Caki2 (cell line): ENCODE measurements at regions not wholly inside any gene's neighbourhood (a gene's known extent, or its start where the extent isn't known, plus 50 kb on each side); places are given as distances from the start of the nearest gene placed in this dataset.
"Not testable (repeated sequence)": the region's sequence is repeated elsewhere in the genome, so short reads cannot be mapped to it uniquely, and the experiment has no call there.

ENCODE experiments used
- DNase-seq: peaks from one replicate; pipeline ENCODE4 v3.0.0-alpha.2; 2015; ENCODE audit warnings: low read depth
- in situ Hi-C: cut with HindIII; loops from 2 replicates; pipeline ENCODE4 v1.10.0; 2016; ENCODE audit warnings: low sequenced_read_pairs, low pct_unique_long_range_greater_than_20kb, mixed read lengths

- no peak for DNase-seq
- in situ Hi-C loops: no loop called here
Observed at GRCh38 chr14:37778135-37778943, 182.9 kb downstream of the TTC6 start.

DNA sequence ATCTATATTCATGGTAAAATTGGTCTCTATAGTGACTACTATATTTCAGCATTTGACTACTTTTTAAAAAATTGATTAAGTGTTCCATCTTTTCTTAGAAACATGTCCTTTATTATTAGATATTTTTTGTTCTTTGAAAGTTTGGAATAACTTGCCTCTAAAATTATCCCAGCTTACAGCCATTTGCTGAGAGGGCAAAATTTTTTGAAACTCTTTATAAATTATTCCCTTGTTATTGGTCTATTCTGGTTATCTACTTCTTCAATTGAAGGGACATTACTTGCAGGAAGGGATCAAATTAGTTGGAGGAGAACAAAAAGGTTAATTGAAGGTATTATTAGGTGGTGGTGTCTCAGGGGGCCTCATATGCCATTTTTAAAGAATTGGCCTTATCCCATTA is 184.1 kb downstream of the TTC6 start:
- in situ Hi-C loops: no loop called here
- DNase-seq: no peak

GRCh38 chr14:37780731-37781130 is 185.3 kb downstream of the TTC6 start:
- in situ Hi-C loops, DNase-seq: not testable (repeated sequence)

GRCh38 chr14:37784203-37784826 is 188.9 kb downstream of the TTC6 start:
- DNase-seq, in situ Hi-C loops: not testable (repeated sequence)

DNA sequence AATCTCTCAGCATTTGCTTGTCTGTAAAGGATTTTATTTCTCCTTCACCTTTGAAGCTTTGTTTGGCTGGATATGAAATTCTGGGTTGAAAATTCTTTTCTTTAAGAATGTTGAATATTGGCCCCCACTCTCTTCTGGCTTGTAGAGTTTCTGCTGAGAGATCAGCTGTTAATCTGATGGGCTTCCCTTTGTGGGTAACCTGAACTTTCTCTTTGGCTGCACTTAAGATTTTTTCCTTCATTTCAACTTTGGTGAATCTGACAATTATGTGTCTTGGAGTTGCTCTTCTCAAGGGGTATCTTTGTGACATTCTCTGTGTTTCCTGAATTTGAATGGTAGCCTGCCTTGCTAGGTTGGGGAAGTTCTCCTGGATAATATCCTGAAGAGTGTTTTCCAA is 189.4 kb downstream of the TTC6 start:
- DNase-seq, in situ Hi-C loops: not testable (repeated sequence)

DNA sequence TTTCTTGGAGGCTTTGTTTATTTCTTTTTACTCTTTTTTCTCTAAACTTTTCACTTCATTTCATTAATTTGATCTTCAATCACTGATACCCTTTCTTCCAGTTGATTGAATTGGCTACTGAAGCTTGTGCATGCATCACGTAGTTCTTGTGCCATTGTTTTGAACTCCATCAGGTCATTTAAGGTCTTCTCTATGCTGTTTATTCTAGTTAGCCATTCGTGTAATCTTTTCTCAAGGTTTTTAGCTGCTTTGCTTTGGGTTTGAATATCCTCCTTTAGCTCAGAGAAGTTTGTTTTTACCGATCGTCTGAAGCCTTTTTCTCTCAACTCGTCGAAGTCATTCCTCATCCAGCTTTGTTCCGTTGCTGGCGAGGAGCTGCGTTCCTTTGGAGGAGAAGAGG is 189.9 kb downstream of the TTC6 start:
- DNase-seq, in situ Hi-C loops: not testable (repeated sequence)

GRCh38 chr14:37786114-37786625 is 190.7 kb downstream of the TTC6 start:
- DNase-seq, in situ Hi-C loops: not testable (repeated sequence)

DNA sequence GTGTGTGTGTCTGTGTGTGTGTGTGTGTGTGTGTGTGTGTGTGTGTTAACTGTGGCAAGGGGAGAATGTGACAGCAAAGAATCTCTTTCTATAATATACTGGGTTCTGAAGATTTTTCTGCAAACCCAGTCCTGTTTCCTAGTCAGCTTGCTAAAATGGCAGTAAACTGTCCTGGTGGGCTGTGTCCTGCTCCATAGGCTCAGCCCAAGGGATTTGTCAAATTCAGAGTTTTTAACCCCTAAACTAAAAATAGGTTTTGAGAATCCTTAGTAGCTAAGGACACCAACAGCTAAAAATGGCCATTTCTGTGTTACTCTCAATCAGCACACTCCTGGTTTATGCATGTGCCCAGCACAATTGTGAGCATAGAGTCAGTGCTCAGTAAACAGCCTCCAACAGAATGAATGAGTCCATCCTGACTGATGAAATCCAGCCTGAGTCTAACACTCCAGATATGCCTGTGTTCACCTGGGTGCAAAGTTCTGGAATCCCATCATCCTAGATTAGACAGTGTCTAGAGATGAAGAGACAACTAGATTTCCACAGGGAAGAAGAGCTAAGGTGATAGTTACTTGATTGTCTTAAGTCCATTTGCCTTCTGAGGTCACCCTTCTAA is 192.6 kb downstream of the TTC6 start:
- DNase-seq: no peak
- in situ Hi-C loops: no loop called here

GRCh38 chr14:37791384-37792036 is 196.1 kb downstream of the TTC6 start:
- in situ Hi-C loops: no loop called here

DNA sequence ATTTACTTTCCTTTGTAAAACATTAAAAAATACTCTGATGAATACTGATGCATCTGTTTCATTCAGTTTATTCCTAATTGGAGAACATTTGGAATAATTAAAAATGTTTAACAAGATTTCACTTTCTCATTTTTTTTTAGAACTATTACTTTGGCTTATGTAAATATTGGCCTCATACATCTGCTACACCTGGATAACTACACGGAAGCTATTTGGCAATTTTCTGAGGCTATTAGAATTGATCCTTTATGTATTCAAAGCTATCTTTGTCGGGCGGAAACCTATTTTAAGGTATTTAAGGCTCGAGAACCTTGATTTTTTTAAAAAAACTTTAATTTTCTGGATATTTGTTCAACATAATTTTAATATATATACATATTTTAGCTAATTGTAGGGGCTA is 196.7 kb downstream of the TTC6 start:
- in situ Hi-C loops: no loop called here
- DNase-seq: no peak

More at GRCh38 chr14:37791384-37792036, 196.1 kb downstream of the TTC6 start:
- no peak for DNase-seq

DNA sequence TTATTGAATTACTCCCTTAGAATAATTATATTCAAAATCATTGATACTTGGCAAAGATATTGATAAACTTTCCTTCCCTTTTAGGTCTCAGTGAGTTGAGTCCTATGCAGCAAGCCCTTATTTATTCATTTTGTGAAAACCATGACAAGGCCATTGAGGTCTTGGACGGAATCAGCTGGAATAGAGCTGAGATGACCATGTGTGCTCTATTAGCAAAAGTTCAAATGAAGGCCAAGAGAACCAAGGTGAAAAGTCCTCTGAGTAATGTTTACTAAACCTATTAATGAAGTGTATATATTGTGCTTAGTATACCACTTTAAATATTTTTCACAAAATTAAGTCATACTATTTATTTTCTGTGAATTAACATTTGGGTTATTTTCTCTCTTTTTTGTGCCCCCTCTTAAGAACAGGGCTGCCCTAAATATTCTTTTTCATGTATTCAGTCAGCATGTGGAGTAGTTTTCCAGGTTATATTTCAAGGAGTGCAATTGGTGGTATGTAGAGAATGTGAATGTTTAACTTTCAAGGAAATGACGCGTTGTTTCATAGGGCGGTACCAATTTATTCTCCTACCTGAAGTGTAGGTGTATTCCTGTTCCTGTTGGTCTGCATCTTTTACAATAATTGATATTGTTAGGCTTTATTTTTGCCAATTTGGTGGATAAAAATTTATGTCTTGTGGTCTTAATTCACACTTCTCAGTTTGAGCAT is 201.4 kb downstream of the TTC6 start:
- in situ Hi-C loops: no loop called here
- DNase-seq: no peak

DNA sequence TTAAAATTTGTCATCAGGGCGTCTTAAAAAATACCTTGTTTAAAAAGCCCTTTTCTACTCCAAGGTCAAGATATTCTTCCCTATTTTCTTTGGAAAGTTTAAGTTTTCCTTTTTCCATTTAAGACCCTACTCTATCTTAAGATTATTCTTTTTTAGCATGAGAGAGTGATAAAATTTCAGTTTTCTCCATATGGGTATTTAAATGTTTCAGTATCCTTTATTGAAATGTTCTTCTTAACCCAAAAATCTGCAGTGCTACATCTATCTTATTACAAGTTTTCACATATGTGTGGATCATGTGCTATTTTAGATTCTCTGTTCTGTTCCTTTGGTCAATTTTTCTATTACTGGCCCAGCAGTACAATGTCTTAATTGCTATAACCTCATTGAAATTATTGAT is 202.2 kb downstream of the TTC6 start:
- in situ Hi-C loops: no loop called here
- no peak for DNase-seq

- no peak for DNase-seq
- in situ Hi-C loops: no loop called here
Observed at GRCh38 chr14:37807722-37808121, 212.3 kb downstream of the TTC6 start.

DNA sequence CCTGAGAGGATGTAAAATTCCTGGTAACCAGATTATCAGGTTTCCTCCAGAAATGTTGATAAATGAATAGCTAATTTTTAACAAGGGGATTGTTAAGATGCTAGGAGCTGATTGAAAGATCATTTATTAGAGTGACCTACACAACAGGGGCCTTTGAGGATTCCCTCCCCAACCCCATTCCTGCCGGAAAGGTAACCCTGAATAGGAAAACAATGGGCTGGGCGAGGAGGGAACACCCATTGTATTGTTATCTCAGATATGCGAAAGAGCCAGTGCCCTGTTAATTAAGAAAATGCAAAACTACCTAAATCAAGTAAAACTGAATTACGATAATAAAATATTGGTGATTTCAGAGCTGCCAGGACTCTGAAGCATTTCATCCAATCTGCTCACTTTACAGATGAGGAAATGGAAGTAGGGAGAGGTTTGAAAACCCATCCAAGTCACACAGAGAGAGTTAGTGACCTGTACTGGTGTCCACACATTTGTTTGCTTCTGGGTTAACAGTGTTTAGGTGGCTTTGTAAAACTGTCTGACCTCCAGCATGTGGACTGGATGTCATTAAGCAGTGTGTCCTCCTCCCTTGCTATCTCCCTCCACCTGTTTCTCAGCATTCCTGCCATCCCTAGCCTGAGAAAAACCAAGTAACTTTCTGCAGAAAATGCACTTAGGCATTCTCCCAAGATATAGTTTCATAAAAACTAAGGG is 214.8 kb downstream of the TTC6 start:
- in situ Hi-C loops: no loop called here
- no peak for DNase-seq

GRCh38 chr14:37813732-37814131 is 218.3 kb downstream of the TTC6 start:
- DNase-seq: no peak

GRCh38 chr14:37816135-37816534 is 220.7 kb downstream of the TTC6 start:
- in situ Hi-C loops: no loop called here
- DNase-seq: no peak

More at GRCh38 chr14:37813732-37814131, 218.3 kb downstream of the TTC6 start:
- in situ Hi-C loops: no loop called here

GRCh38 chr14:37816743-37817295 is 221.4 kb downstream of the TTC6 start:
- in situ Hi-C loops: no loop called here
- DNase-seq: no peak
